ENCODE measurements at regions not wholly inside any gene's neighbourhood (a gene's known extent, or its start where the extent isn't known, plus 50 kb on each side); places are given as distances from the start of the nearest gene placed in this dataset.

DNA sequence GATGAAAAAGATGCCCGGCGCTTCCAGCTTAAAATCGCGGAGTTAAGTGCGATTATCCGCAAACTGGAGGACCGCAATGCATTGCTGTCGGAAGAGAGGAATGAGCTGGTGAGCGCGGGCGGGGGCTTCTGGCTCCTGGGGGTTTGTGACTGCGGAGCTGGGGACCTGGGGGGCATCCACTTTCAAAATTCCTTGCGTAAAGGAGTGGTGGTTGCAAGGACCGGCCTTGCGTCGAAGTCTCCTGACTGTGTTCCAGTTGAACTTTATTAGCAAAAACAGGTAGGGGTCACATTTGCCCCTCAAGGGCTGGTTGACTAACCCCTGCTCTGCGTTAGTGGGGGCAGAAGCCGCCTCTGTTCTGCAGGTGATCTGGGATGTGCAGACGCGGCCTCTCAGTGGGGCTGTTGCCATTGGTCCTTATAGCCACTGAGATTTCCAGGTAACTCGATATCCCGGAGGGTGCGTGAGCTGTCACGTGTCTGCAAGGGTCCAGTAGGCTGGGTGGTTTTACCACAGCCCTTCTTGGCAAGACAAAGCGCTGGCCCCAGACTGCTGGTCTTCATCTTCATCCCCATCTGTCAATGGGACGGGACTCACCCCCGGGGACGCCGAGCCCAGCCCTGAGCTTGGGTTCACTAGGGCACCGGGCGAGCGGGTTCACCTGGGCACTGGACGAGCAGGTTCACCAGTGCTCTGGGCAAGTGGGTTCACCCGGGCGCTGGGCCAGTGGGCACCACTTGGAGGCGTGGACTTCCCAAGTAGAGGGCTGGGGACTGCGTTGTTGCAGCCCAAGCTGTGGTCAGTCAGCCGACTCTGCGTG lies 51.5 kb upstream of the DPYSL4 start:
- no peak for DNase-seq (ENCODE audit: low read depth)

GRCh38 chr10:132136097-132136521 lies 50.6 kb upstream of the DPYSL4 start:
- no peak for DNase-seq (ENCODE audit: low read depth)

GRCh38 chr10:132136689-132137088 lies 50.1 kb upstream of the DPYSL4 start:
- no peak for DNase-seq (ENCODE audit: low read depth)

Data from myocyte (in vitro differentiated cells).